ENCODE measurements at regions not wholly inside any gene's neighbourhood (a gene's known extent, or its start where the extent isn't known, plus 50 kb on each side); places are given as distances from the start of the nearest gene placed in this dataset.
A peak's percentile ranks its signal among the peaks of the same experiment; 100 is the strongest.

- peak overlapping the region; percentile 45 for H3K27ac ChIP-seq (ENCODE audit: low read length, poor library complexity, severe bottlenecking)
- no peak for DNase-seq
- H2BK15ac ChIP-seq (ENCODE audit: low read depth, poor library complexity, severe bottlenecking): no peak overlapping the region
- peaks cover 3% of the 10 kb centered on the region for H3K9me3 ChIP-seq (ENCODE audit: control insufficient read depth, low read length)
- no peak overlapping the region for H4K8ac ChIP-seq (ENCODE audit: low read length)
- no peaks in the 10 kb centered on the region for H3K79me1 ChIP-seq (replicated peaks; ENCODE audit: low read length, poor library complexity, severe bottlenecking)
- H3K14ac ChIP-seq (ENCODE audit: low read length in 2 of 2): no peak overlapping the region
- H3K4me2 ChIP-seq (ENCODE audit: low read length, poor library complexity, severe bottlenecking): no peak overlapping the region
- no peak overlapping the region for H2BK12ac ChIP-seq (ENCODE audit: low read length in 2 of 2)
- H3K9ac ChIP-seq (ENCODE audit: low read length): peak overlapping the region; percentile 71
- no peak overlapping the region for H2BK120ac ChIP-seq (ENCODE audit: low read depth, low read length)
- no peak overlapping the region for H3K4ac ChIP-seq (ENCODE audit: low read depth in 1 of 2, low read length in 2 of 2)
- H2AK5ac ChIP-seq (ENCODE audit: low read length, severe bottlenecking): no peak overlapping the region
- peak overlapping the region in 1 of 2 experiments; percentile 45 for H3K4me3 ChIP-seq (ENCODE audit: insufficient read depth in 1 of 2, low read depth in 1 of 2, low read length in 2 of 2)
- no CpG with 5 or more reads among the region's 2 CpGs for WGBS
- H3K27me3 ChIP-seq (ENCODE audit: control insufficient read depth in 1 of 2, insufficient read depth in 1 of 2, low read length in 2 of 2): no peaks in the 10 kb centered on the region
- peak overlapping the region; percentile 44 for H2BK5ac ChIP-seq (ENCODE audit: low read depth, low read length, poor library complexity, severe bottlenecking)
- no peaks in the 10 kb centered on the region for H3K36me3 ChIP-seq (ENCODE audit: control insufficient read depth in 1 of 2, insufficient read depth in 2 of 2, low read depth in 1 of 2, low read length in 2 of 2)
- no peak overlapping the region for H3K23ac ChIP-seq (ENCODE audit: low read length in 2 of 2)
- H4K91ac ChIP-seq (ENCODE audit: low read length): no peak overlapping the region
- no peak overlapping the region for H2AFZ ChIP-seq (ENCODE audit: low read depth, low read length)
- H3K4me1 ChIP-seq (ENCODE audit: control insufficient read depth, insufficient read depth, low read depth, low read length): no peaks in the 10 kb centered on the region
- no peak overlapping the region for H3K18ac ChIP-seq (ENCODE audit: low read depth in 1 of 2, low read length in 2 of 2)
These were observed 371.5 kb upstream of the SETBP1 start for GRCh38 chr18:44309185-44309584.

- DNase-seq: no peak
- Histone ChIP-seq H3K4me3 (ENCODE audit: insufficient read depth in 1 of 2, low read depth in 1 of 2, low read length in 2 of 2) (no peak overlapping the region), H3K27me3 (ENCODE audit: control insufficient read depth in 1 of 2, insufficient read depth in 1 of 2, low read length in 2 of 2) (no peaks in the 10 kb centered on the region), H3K4me1 (ENCODE audit: control insufficient read depth, insufficient read depth, low read depth, low read length) (no peaks in the 10 kb centered on the region), H4K8ac (ENCODE audit: low read length) (no peak overlapping the region), H2AK5ac (ENCODE audit: low read length, severe bottlenecking) (no peak overlapping the region), H2AFZ (ENCODE audit: low read depth, low read length) (no peak overlapping the region), H2BK15ac (ENCODE audit: low read depth, poor library complexity, severe bottlenecking) (no peak overlapping the region), H3K23ac (ENCODE audit: low read length in 2 of 2) (no peak overlapping the region), H3K27ac (ENCODE audit: low read length, poor library complexity, severe bottlenecking) (no peak overlapping the region), H2BK5ac (ENCODE audit: low read depth, low read length, poor library complexity, severe bottlenecking) (no peak overlapping the region), H4K91ac (ENCODE audit: low read length) (no peak overlapping the region), H3K79me1 (replicated peaks; ENCODE audit: low read length, poor library complexity, severe bottlenecking) (no peaks in the 10 kb centered on the region), H3K4ac (ENCODE audit: low read depth in 1 of 2, low read length in 2 of 2) (no peak overlapping the region), H3K18ac (ENCODE audit: low read depth in 1 of 2, low read length in 2 of 2) (no peak overlapping the region), H3K9ac (ENCODE audit: low read length) (no peak overlapping the region), H3K14ac (ENCODE audit: low read length in 2 of 2) (no peak overlapping the region), H3K9me3 (ENCODE audit: control insufficient read depth, low read length) (no peaks in the 10 kb centered on the region), H3K36me3 (ENCODE audit: control insufficient read depth in 1 of 2, insufficient read depth in 2 of 2, low read depth in 1 of 2, low read length in 2 of 2) (no peaks in the 10 kb centered on the region), H2BK12ac (ENCODE audit: low read length in 2 of 2) (no peak overlapping the region), H2BK120ac (ENCODE audit: low read depth, low read length) (no peak overlapping the region), H3K4me2 (ENCODE audit: low read length, poor library complexity, severe bottlenecking) (no peak overlapping the region)
- WGBS: 95% methylated on average over 26 of the region's 26 CpGs
These were observed 359.8 kb upstream of the SETBP1 start for GRCh38 chr18:44320619-44321460.

- 86% methylated on average over 6 of the region's 7 CpGs for WGBS
- Histone ChIP-seq H2AK5ac (ENCODE audit: low read length, severe bottlenecking) (no peak overlapping the region), H3K27ac (ENCODE audit: low read length, poor library complexity, severe bottlenecking) (no peak overlapping the region), H4K91ac (ENCODE audit: low read length) (no peak overlapping the region), H3K14ac (ENCODE audit: low read length in 2 of 2) (peak overlapping the region in 1 of 2 experiments; percentile 18), H4K8ac (ENCODE audit: low read length) (no peak overlapping the region), H3K79me1 (replicated peaks; ENCODE audit: low read length, poor library complexity, severe bottlenecking) (no peaks in the 10 kb centered on the region), H2BK5ac (ENCODE audit: low read depth, low read length, poor library complexity, severe bottlenecking) (no peak overlapping the region), H3K4me3 (ENCODE audit: insufficient read depth in 1 of 2, low read depth in 1 of 2, low read length in 2 of 2) (no peak overlapping the region), H3K18ac (ENCODE audit: low read depth in 1 of 2, low read length in 2 of 2) (no peak overlapping the region), H3K9ac (ENCODE audit: low read length) (no peak overlapping the region), H2AFZ (ENCODE audit: low read depth, low read length) (no peak overlapping the region), H2BK12ac (ENCODE audit: low read length in 2 of 2) (peak overlapping the region in 1 of 2 experiments; percentile 29), H2BK120ac (ENCODE audit: low read depth, low read length) (no peak overlapping the region), H3K9me3 (ENCODE audit: control insufficient read depth, low read length) (no peaks in the 10 kb centered on the region), H3K36me3 (ENCODE audit: control insufficient read depth in 1 of 2, insufficient read depth in 2 of 2, low read depth in 1 of 2, low read length in 2 of 2) (no peaks in the 10 kb centered on the region), H3K23ac (ENCODE audit: low read length in 2 of 2) (no peak overlapping the region), H3K4me2 (ENCODE audit: low read length, poor library complexity, severe bottlenecking) (no peak overlapping the region), H3K27me3 (ENCODE audit: control insufficient read depth in 1 of 2, insufficient read depth in 1 of 2, low read length in 2 of 2) (no peaks in the 10 kb centered on the region), H2BK15ac (ENCODE audit: low read depth, poor library complexity, severe bottlenecking) (no peak overlapping the region), H3K4me1 (ENCODE audit: control insufficient read depth, insufficient read depth, low read depth, low read length) (no peaks in the 10 kb centered on the region), H3K4ac (ENCODE audit: low read depth in 1 of 2, low read length in 2 of 2) (no peak overlapping the region)
- DNase-seq: no peak
These were observed 358.7 kb upstream of the SETBP1 start for GRCh38 chr18:44321868-44322590.

GRCh38 chr18:44323125-44323524 is 357.6 kb upstream of the SETBP1 start:
- Histone ChIP-seq H3K36me3 (ENCODE audit: control insufficient read depth in 1 of 2, insufficient read depth in 2 of 2, low read depth in 1 of 2, low read length in 2 of 2) (no peaks in the 10 kb centered on the region), H3K18ac (ENCODE audit: low read depth in 1 of 2, low read length in 2 of 2) (no peak overlapping the region), H2BK15ac (ENCODE audit: low read depth, poor library complexity, severe bottlenecking) (no peak overlapping the region), H3K4me3 (ENCODE audit: insufficient read depth in 1 of 2, low read depth in 1 of 2, low read length in 2 of 2) (no peak overlapping the region), H3K79me1 (replicated peaks; ENCODE audit: low read length, poor library complexity, severe bottlenecking) (no peaks in the 10 kb centered on the region), H3K9ac (ENCODE audit: low read length) (no peak overlapping the region), H3K23ac (ENCODE audit: low read length in 2 of 2) (no peak overlapping the region), H2BK120ac (ENCODE audit: low read depth, low read length) (no peak overlapping the region), H2AK5ac (ENCODE audit: low read length, severe bottlenecking) (no peak overlapping the region), H3K27ac (ENCODE audit: low read length, poor library complexity, severe bottlenecking) (no peak overlapping the region), H3K27me3 (ENCODE audit: control insufficient read depth in 1 of 2, insufficient read depth in 1 of 2, low read length in 2 of 2) (no peaks in the 10 kb centered on the region), H3K4me2 (ENCODE audit: low read length, poor library complexity, severe bottlenecking) (no peak overlapping the region), H3K14ac (ENCODE audit: low read length in 2 of 2) (no peak overlapping the region), H2BK5ac (ENCODE audit: low read depth, low read length, poor library complexity, severe bottlenecking) (no peak overlapping the region), H2AFZ (ENCODE audit: low read depth, low read length) (no peak overlapping the region), H3K9me3 (ENCODE audit: control insufficient read depth, low read length) (no peaks in the 10 kb centered on the region), H2BK12ac (ENCODE audit: low read length in 2 of 2) (no peak overlapping the region), H3K4me1 (ENCODE audit: control insufficient read depth, insufficient read depth, low read depth, low read length) (no peaks in the 10 kb centered on the region), H4K91ac (ENCODE audit: low read length) (no peak overlapping the region), H4K8ac (ENCODE audit: low read length) (no peak overlapping the region), H3K4ac (ENCODE audit: low read depth in 1 of 2, low read length in 2 of 2) (no peak overlapping the region)
- DNase-seq: no peak
